ENCODE measurements at regions not wholly inside any gene's neighbourhood (a gene's known extent, or its start where the extent isn't known, plus 50 kb on each side); places are given as distances from the start of the nearest gene placed in this dataset.

GRCh38 chr2:6750411-6751158 lies 115.1 kb downstream of the CMPK2 start:
- peaks cover 20% of the 10 kb centered on the region for H3K27me3 Mint-ChIP-seq
- no peaks in the 10 kb centered on the region for H3K4me1 Mint-ChIP-seq
- no peak for TF ChIP-seq EZH2 (IDR thresholded peaks at IDR 0.05; ENCODE audit: borderline replicate concordance, insufficient read depth, low read depth, low read length, poor library complexity, severe bottlenecking)
- TF ChIP-seq, protein P1, sequence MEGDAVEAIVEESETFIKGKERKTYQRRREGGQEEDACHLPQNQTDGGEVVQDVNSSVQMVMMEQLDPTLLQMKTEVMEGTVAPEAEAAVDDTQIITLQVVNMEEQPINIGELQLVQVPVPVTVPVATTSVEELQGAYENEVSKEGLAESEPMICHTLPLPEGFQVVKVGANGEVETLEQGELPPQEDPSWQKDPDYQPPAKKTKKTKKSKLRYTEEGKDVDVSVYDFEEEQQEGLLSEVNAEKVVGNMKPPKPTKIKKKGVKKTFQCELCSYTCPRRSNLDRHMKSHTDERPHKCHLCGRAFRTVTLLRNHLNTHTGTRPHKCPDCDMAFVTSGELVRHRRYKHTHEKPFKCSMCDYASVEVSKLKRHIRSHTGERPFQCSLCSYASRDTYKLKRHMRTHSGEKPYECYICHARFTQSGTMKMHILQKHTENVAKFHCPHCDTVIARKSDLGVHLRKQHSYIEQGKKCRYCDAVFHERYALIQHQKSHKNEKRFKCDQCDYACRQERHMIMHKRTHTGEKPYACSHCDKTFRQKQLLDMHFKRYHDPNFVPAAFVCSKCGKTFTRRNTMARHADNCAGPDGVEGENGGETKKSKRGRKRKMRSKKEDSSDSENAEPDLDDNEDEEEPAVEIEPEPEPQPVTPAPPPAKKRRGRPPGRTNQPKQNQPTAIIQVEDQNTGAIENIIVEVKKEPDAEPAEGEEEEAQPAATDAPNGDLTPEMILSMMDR (IDR thresholded peaks at IDR 0.05): no peak
- Histone ChIP-seq H3K9me3 (ENCODE audit: control extremely low read depth in 1 of 3, control insufficient read depth in 2 of 3, insufficient read depth in 1 of 3, low read length in 2 of 3) (no peaks in the 10 kb centered on the region), H4K20me1 (ENCODE audit: control insufficient read depth, insufficient read depth, low read length, poor library complexity, severe bottlenecking) (no peaks in the 10 kb centered on the region), H3K9ac (ENCODE audit: low read length) (no peak overlapping the region), H3K4me2 (replicated peaks; ENCODE audit: low read depth, low read length, poor library complexity, severe bottlenecking) (no peak overlapping the region), H3K79me2 (ENCODE audit: control insufficient read depth, insufficient read depth, low read length) (no peaks in the 10 kb centered on the region), H3K27me3 (replicated peaks in 1 of 4; ENCODE audit: control extremely low read depth in 1 of 4, control insufficient read depth in 3 of 4, insufficient read depth in 4 of 4, low read length in 3 of 4) (peaks cover 0 to 5% (median 0%) of the 10 kb centered on the region in 4 experiments), H3K4me3 (ENCODE audit: control extremely low read depth in 1 of 5, extremely low read depth in 1 of 5, insufficient read depth in 1 of 5, low read depth in 2 of 5, low read length in 4 of 5) (no peak overlapping the region), H3K4me1 (ENCODE audit: control insufficient read depth in 2 of 2, insufficient read depth in 2 of 2, low read length in 2 of 2) (no peaks in the 10 kb centered on the region), H3K36me3 (replicated peaks in 1 of 2; ENCODE audit: control extremely low read depth in 1 of 2, control insufficient read depth in 1 of 2, extremely low read depth in 1 of 2, insufficient read depth in 2 of 2, low read length in 1 of 2) (no peaks in the 10 kb centered on the region), H2AFZ (ENCODE audit: insufficient read depth, low read depth, low read length, poor library complexity, severe bottlenecking) (no peak overlapping the region), H3K27ac (ENCODE audit: low read length in 2 of 2) (no peak overlapping the region)
- ChIA-PET CTCF (no interaction called here), POLR2A (no interaction called here)
- intact Hi-C loops (cut with micrococcal nuclease): no loop called here
- DNase-seq (no peak), ATAC-seq (ENCODE audit: low read depth) (no peak)
- no peaks in the 10 kb centered on the region for H3K9me3 Mint-ChIP-seq (ENCODE audit: insufficient read depth)
- WGBS (ENCODE audit: insufficient coverage): 30% methylated on average over 2 of the region's 8 CpGs
- H3K4me3 Mint-ChIP-seq: no peak overlapping the region
- no peak overlapping the region for H3K27ac Mint-ChIP-seq

DNA sequence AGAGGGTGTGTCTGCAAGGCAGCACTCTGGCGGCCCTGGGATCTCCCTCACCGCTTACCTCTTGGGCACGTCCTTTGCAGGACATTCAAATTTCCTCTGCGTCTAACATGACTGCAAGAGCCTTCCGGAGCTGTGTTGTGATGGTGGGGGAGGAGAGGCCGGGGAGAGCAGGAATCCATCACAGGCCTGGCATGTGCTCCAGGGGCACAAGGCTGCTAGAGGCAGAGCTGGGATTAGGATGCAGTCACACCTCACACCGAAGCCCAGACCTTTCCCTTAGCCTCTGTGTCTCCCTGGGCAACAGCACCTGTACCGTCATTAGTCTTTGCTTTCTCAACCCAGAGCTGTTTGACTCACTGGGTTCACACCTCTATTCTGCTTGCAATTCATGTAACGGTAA lies 111.3 kb downstream of the CMPK2 start:
- Mint-ChIP-seq H3K27me3 (peaks cover 15% of the 10 kb centered on the region), H3K9me3 (ENCODE audit: insufficient read depth) (no peaks in the 10 kb centered on the region), H3K4me1 (no peaks in the 10 kb centered on the region), H3K27ac (no peak overlapping the region), H3K4me3 (no peak overlapping the region)
- no peaks in the 10 kb centered on the region for H3K4me1 ChIP-seq (ENCODE audit: control insufficient read depth in 2 of 2, insufficient read depth in 2 of 2, low read length in 2 of 2)
- H3K9ac ChIP-seq (ENCODE audit: low read length): no peak overlapping the region
- no peaks in the 10 kb centered on the region for H4K20me1 ChIP-seq (ENCODE audit: control insufficient read depth, insufficient read depth, low read length, poor library complexity, severe bottlenecking)
- H2AFZ ChIP-seq (ENCODE audit: insufficient read depth, low read depth, low read length, poor library complexity, severe bottlenecking): no peak overlapping the region
- no peak for ATAC-seq (ENCODE audit: low read depth)
- no peak overlapping the region for H3K4me2 ChIP-seq (replicated peaks; ENCODE audit: low read depth, low read length, poor library complexity, severe bottlenecking)
- no peaks in the 10 kb centered on the region for H3K79me2 ChIP-seq (ENCODE audit: control insufficient read depth, insufficient read depth, low read length)
- CTCF ChIA-PET: interaction anchor here (1.1 kb wide), 1 partner anchor 19 kb away, joined by 6 read pairs; no protein-coding TSS in a partner anchor
- no peak for DNase-seq
- no peak overlapping the region for H3K4me3 ChIP-seq (ENCODE audit: control extremely low read depth in 1 of 5, extremely low read depth in 1 of 5, insufficient read depth in 1 of 5, low read depth in 2 of 5, low read length in 4 of 5)
- POLR2A ChIA-PET: no interaction called here
- TF ChIP-seq, protein P1 (IDR thresholded peaks at IDR 0.05): no peak
- H3K9me3 ChIP-seq (ENCODE audit: control extremely low read depth in 1 of 3, control insufficient read depth in 2 of 3, insufficient read depth in 1 of 3, low read length in 2 of 3): no peaks in the 10 kb centered on the region
- intact Hi-C loops (cut with micrococcal nuclease): no loop called here
- H3K36me3 ChIP-seq (replicated peaks in 1 of 2; ENCODE audit: control extremely low read depth in 1 of 2, control insufficient read depth in 1 of 2, extremely low read depth in 1 of 2, insufficient read depth in 2 of 2, low read length in 1 of 2): no peaks in the 10 kb centered on the region
- 52% methylated on average over 6 of the region's 9 CpGs for WGBS (ENCODE audit: insufficient coverage)
- no peak overlapping the region for H3K27ac ChIP-seq (ENCODE audit: low read length in 2 of 2)
- H3K27me3 ChIP-seq (replicated peaks in 1 of 4; ENCODE audit: control extremely low read depth in 1 of 4, control insufficient read depth in 3 of 4, insufficient read depth in 4 of 4, low read length in 3 of 4): peaks cover 0 to 5% (median 0%) of the 10 kb centered on the region in 4 experiments

Data from B cell (primary cell).